Body of pancreas (tissue), 4 donors: ENCODE measurements at regions not wholly inside any gene's neighbourhood (a gene's known extent, or its start where the extent isn't known, plus 50 kb on each side); places are given as distances from the start of the nearest gene placed in this dataset.

ENCODE experiments used
- POLR2A ChIP-seq, 3 donors: fragments of 450-650 bp; IDR thresholded peaks; one replicate each; pipeline ENCODE4 v1.6.1; 2016; ENCODE audit warnings: antibody characterized with exemption in 3 of 3, mild to moderate bottlenecking in 2 of 3
- TF ChIP-seq, protein P1 (sequence below), 7 experiments: fragments of 450-650 bp in 4 of 7; fragments of 200-600 bp in 3 of 7; sonication (generic) in 3 of 7; IDR thresholded peaks; one replicate each; pipeline ENCODE4 v1.5.1; 2016 to 2019; ENCODE audit warnings: antibody characterized with exemption in 7 of 7

DNA sequence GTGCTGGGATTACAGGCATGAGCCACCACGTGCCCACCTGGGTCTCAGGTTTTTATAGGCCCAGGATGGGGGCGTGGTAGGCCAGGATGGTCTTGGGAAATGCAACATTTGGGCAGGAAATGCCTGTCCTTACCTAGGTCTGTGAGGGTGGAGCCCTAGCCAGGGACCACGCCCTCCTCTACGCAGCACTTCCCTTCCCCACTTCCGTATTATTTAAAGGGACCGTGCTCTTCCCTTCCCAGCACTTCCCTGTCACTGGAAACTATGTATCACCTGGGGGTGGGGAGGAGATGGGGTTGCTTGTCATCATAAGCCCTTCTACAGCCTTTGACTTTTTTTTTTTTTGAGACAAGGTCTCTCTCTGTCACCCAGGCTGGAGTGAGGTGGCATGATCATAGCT, 238.9 kb upstream of the NLRP1 start:
- TF ChIP-seq, protein P1, sequence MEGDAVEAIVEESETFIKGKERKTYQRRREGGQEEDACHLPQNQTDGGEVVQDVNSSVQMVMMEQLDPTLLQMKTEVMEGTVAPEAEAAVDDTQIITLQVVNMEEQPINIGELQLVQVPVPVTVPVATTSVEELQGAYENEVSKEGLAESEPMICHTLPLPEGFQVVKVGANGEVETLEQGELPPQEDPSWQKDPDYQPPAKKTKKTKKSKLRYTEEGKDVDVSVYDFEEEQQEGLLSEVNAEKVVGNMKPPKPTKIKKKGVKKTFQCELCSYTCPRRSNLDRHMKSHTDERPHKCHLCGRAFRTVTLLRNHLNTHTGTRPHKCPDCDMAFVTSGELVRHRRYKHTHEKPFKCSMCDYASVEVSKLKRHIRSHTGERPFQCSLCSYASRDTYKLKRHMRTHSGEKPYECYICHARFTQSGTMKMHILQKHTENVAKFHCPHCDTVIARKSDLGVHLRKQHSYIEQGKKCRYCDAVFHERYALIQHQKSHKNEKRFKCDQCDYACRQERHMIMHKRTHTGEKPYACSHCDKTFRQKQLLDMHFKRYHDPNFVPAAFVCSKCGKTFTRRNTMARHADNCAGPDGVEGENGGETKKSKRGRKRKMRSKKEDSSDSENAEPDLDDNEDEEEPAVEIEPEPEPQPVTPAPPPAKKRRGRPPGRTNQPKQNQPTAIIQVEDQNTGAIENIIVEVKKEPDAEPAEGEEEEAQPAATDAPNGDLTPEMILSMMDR (IDR thresholded peaks at IDR 0.05), result no peak
- TF ChIP-seq POLR2A (IDR thresholded peaks at IDR 0.05), result no peak
